Vagina (tissue), 2 donors: ENCODE measurements at regions not wholly inside any gene's neighbourhood (a gene's known extent, or its start where the extent isn't known, plus 50 kb on each side); places are given as distances from the start of the nearest gene placed in this dataset.

Experiments
- DNase-seq, 2 donors: peaks; one replicate each; pipeline ENCODE4 v3.0.0-alpha.2; 2017; ENCODE audit errors: extremely low spot score in 2 of 2
- H3K27ac ChIP-seq: fragments of 200-600 bp; sonication (generic); one replicate; pipeline ENCODE4 v1.5.1; 2019
- H3K27me3 ChIP-seq: fragments of 200-600 bp; sonication (generic); one replicate; pipeline ENCODE4 v1.5.1; 2019
- H3K36me3 ChIP-seq, 2 donors: fragments of 200-600 bp; sonication (generic); one replicate each; pipeline ENCODE4 v1.5.1; 2017 to 2019
- H3K4me1 ChIP-seq: fragments of 200-600 bp; sonication (generic); one replicate; pipeline ENCODE4 v1.5.1; 2019
- H3K4me3 ChIP-seq, 2 donors: fragments of 200-600 bp; sonication (generic); 1 replicate in 1 of 2; 2 replicates in 1 of 2; pipeline ENCODE4 v1.5.1; 2016 to 2019
- H3K9me3 ChIP-seq: fragments of 200-600 bp; sonication (generic); one replicate; pipeline ENCODE4 v1.5.1; 2019
- CTCF ChIP-seq, 3 experiments: fragments of 450-650 bp in 2 of 3; fragments of 200-600 bp in 1 of 3; sonication (generic) in 1 of 3; IDR thresholded peaks; one replicate each; pipeline ENCODE4 v1.5.1; 2017 to 2019; ENCODE audit warnings: antibody characterized with exemption in 3 of 3, mild to moderate bottlenecking in 2 of 3, moderate library complexity in 2 of 3
- POLR2A ChIP-seq, 2 donors: fragments of 450-650 bp; IDR thresholded peaks; one replicate each; pipeline ENCODE4 v1.6.1; 2017; ENCODE audit warnings: antibody characterized with exemption in 2 of 2, mild to moderate bottlenecking in 2 of 2, moderate library complexity in 2 of 2
- POLR2AphosphoS5 ChIP-seq, 2 donors: sonication (generic); formaldehyde crosslinking; IDR thresholded peaks; one replicate each; pipeline ENCODE4 v1.9.0; 2017; ENCODE audit warnings: antibody characterized with exemption in 2 of 2, mild to moderate bottlenecking in 2 of 2, low read depth in 1 of 2; ENCODE audit not compliant: insufficient read depth in 1 of 2
- intact Hi-C: fragments of 100-400 bp; cut with DNase I; formaldehyde crosslinking; loops from one replicate; pipeline ENCODE4 v1.15.1; 2023

GRCh38 chr10:63801166-63801565 lies 280.0 kb downstream of the REEP3 start:
- no peaks in the 10 kb centered on the region for H3K4me1 ChIP-seq
- H3K36me3 ChIP-seq = no peaks in the 10 kb centered on the region
- TF ChIP-seq CTCF (IDR thresholded peaks at IDR 0.05) = no peak
- H3K9me3 ChIP-seq = no peaks in the 10 kb centered on the region
- H3K27me3 ChIP-seq = no peaks in the 10 kb centered on the region
- no peak for DNase-seq
- no peak overlapping the region for H3K27ac ChIP-seq
- no peak overlapping the region for H3K4me3 ChIP-seq
- intact Hi-C loops = no loop called here

GRCh38 chr10:63806330-63806729 lies 285.1 kb downstream of the REEP3 start:
- Histone ChIP-seq H3K36me3 (no peaks in the 10 kb centered on the region), H3K9me3 (no peaks in the 10 kb centered on the region), H3K27me3 (no peaks in the 10 kb centered on the region), H3K4me3 (no peak overlapping the region), H3K4me1 (no peaks in the 10 kb centered on the region), H3K27ac (no peak overlapping the region)
- TF ChIP-seq CTCF (IDR thresholded peaks at IDR 0.05) (no peak), POLR2A (IDR thresholded peaks at IDR 0.05) (no peak), POLR2AphosphoS5 (IDR thresholded peaks at IDR 0.05; ENCODE audit: insufficient read depth in 1 of 2, low read depth in 1 of 2) (no peak)
- DNase-seq = no peak
- intact Hi-C loops = no loop called here

GRCh38 chr10:63812501-63812900 lies 291.3 kb downstream of the REEP3 start:
- intact Hi-C loops = no loop called here
- Histone ChIP-seq H3K27me3 (no peaks in the 10 kb centered on the region), H3K36me3 (no peaks in the 10 kb centered on the region), H3K27ac (no peak overlapping the region), H3K9me3 (no peaks in the 10 kb centered on the region), H3K4me3 (no peak overlapping the region), H3K4me1 (no peaks in the 10 kb centered on the region)
- TF ChIP-seq POLR2A (IDR thresholded peaks at IDR 0.05) (no peak), POLR2AphosphoS5 (IDR thresholded peaks at IDR 0.05; ENCODE audit: insufficient read depth in 1 of 2, low read depth in 1 of 2) (no peak), CTCF (IDR thresholded peaks at IDR 0.05) (no peak)
- DNase-seq = no peak

- H3K4me1 ChIP-seq = no peaks in the 10 kb centered on the region
- H3K27ac ChIP-seq = no peak overlapping the region
- DNase-seq = no peak
- no peak overlapping the region for H3K4me3 ChIP-seq
- no peak for TF ChIP-seq POLR2AphosphoS5 (IDR thresholded peaks at IDR 0.05; ENCODE audit: insufficient read depth in 1 of 2, low read depth in 1 of 2)
- TF ChIP-seq POLR2A (IDR thresholded peaks at IDR 0.05) = no peak
- peak in 2 of 3 experiments; percentile 38 to 58 for TF ChIP-seq CTCF (IDR thresholded peaks at IDR 0.05)
- intact Hi-C loops = no loop called here
- no peaks in the 10 kb centered on the region for H3K9me3 ChIP-seq
- H3K27me3 ChIP-seq = no peaks in the 10 kb centered on the region
- no peaks in the 10 kb centered on the region for H3K36me3 ChIP-seq
Observed at GRCh38 chr10:63819753-63820329, 298.6 kb downstream of the REEP3 start.

- Histone ChIP-seq H3K4me1 (no peaks in the 10 kb centered on the region), H3K27me3 (no peaks in the 10 kb centered on the region), H3K9me3 (no peaks in the 10 kb centered on the region), H3K36me3 (no peaks in the 10 kb centered on the region), H3K27ac (no peak overlapping the region), H3K4me3 (no peak overlapping the region)
- no peak for TF ChIP-seq POLR2A (IDR thresholded peaks at IDR 0.05)
- no peak for TF ChIP-seq POLR2AphosphoS5 (IDR thresholded peaks at IDR 0.05; ENCODE audit: insufficient read depth in 1 of 2, low read depth in 1 of 2)
- no peak for TF ChIP-seq CTCF (IDR thresholded peaks at IDR 0.05)
- no peak for DNase-seq
- intact Hi-C loops = no loop called here
Observed at GRCh38 chr10:63822496-63822895, 301.3 kb downstream of the REEP3 start.
